OCI-LY3 (cell line): ENCODE measurements at regions not wholly inside any gene's neighbourhood (a gene's known extent, or its start where the extent isn't known, plus 50 kb on each side); places are given as distances from the start of the nearest gene placed in this dataset.

Source experiments
- H2AFZ ChIP-seq: fragments of 200-600, 300-600 bp; shearing (Covaris generic); 2 replicates; pipeline ENCODE4 v1.6.0; 2014; ENCODE audit warnings: antibody characterized with exemption, low read depth, low read length
- H3K27ac ChIP-seq: fragments of 200-600, 300-600 bp; sonication (generic); 2 replicates; pipeline ENCODE4 v1.5.1; 2014; ENCODE audit warnings: mild to moderate bottlenecking, low read length, moderate library complexity, mixed read lengths
- H3K27me3 ChIP-seq: fragments of 200-600, 300-600 bp; sonication (generic); 2 replicates; pipeline ENCODE4 v1.6.1; 2014; ENCODE audit warnings: low read depth, low read length, mixed read lengths
- H3K36me3 ChIP-seq: fragments of 200-600, 300-600 bp; sonication (generic); replicated peaks from 2 replicates; pipeline ENCODE3; 2014; ENCODE audit warnings: low read depth, low read length, mixed read lengths
- H3K4me1 ChIP-seq: fragments of 300-600, 200-600 bp; sonication (generic); 2 replicates; pipeline ENCODE4 v1.6.1; 2014; ENCODE audit warnings: low read length, mixed read lengths
- H3K4me2 ChIP-seq: fragments of 200-600, 300-600 bp; sonication (generic); 2 replicates; pipeline ENCODE4 v1.6.1; 2014; ENCODE audit warnings: low read length, mixed read lengths
- H3K4me3 ChIP-seq: fragments of 300-600, 200-600 bp; sonication (generic); 2 replicates; pipeline ENCODE4 v1.5.1; 2014; ENCODE audit warnings: antibody characterized with exemption, mild to moderate bottlenecking, low read length, moderate library complexity
- H3K79me2 ChIP-seq: fragments of 300-600, 200-600 bp; shearing (Covaris generic); 2 replicates; pipeline ENCODE4 v1.6.1; 2014; ENCODE audit warnings: mild to moderate bottlenecking, low read length, mixed read lengths
- H3K9ac ChIP-seq: fragments of 300-600, 200-600 bp; shearing (Covaris generic); 2 replicates; pipeline ENCODE4 v1.6.0; 2014; ENCODE audit warnings: mild to moderate bottlenecking, low read length, moderate library complexity
- H3K9me3 ChIP-seq: fragments of 200-600, 300-600 bp; shearing (Covaris generic); 2 replicates; pipeline ENCODE4 v1.6.1; 2014; ENCODE audit warnings: low read length, mixed read lengths; ENCODE audit not compliant: insufficient read depth
- H4K20me1 ChIP-seq: fragments of 200-600, 300-600 bp; sonication (generic); 2 replicates; pipeline ENCODE4 v1.6.1; 2016; ENCODE audit warnings: low read length, mixed read lengths; ENCODE audit not compliant: insufficient read depth
- EZH2phosphoT487 ChIP-seq: fragments of 200-600 bp; shearing (Covaris generic); IDR thresholded peaks from 2 replicates; pipeline ENCODE4 v1.6.1; 2018; ENCODE audit warnings: antibody characterized with exemption, mixed run types, low read depth
- TF ChIP-seq, protein P1 (sequence below): fragments of 200-600, 300-600 bp; sonication (generic); IDR thresholded peaks from 2 replicates; pipeline ENCODE4 v1.5.1; 2014; ENCODE audit warnings: antibody characterized with exemption, low read length, low read depth

DNA sequence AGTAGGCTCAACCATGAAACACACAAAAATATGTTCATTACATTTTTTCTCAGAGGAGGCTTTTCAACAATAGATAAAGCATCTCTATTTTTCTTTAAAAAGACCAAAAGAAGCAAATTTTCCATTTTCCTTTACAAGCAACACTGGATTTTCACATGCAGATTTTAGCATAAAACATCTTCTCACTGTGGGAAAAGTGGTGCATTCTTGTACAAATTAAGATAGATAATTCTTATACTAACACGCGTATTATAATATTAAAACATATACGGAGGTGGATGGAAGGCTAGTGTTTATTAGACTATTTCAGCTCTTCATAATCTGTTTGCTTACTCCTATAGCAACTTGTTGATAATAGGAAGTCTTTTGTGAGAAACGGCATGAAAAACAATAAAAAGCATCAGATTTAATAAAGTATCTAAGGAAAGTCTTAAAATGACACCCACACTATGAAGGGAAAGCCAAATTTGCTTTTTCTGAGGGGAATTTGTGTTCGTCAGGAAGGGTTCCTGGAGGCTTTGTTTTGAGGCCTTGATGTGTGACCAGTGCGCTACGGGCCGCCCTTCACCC, 529.6 kb downstream of the SOX2 start:
- TF ChIP-seq EZH2phosphoT487: no peak
- TF ChIP-seq, protein P1, sequence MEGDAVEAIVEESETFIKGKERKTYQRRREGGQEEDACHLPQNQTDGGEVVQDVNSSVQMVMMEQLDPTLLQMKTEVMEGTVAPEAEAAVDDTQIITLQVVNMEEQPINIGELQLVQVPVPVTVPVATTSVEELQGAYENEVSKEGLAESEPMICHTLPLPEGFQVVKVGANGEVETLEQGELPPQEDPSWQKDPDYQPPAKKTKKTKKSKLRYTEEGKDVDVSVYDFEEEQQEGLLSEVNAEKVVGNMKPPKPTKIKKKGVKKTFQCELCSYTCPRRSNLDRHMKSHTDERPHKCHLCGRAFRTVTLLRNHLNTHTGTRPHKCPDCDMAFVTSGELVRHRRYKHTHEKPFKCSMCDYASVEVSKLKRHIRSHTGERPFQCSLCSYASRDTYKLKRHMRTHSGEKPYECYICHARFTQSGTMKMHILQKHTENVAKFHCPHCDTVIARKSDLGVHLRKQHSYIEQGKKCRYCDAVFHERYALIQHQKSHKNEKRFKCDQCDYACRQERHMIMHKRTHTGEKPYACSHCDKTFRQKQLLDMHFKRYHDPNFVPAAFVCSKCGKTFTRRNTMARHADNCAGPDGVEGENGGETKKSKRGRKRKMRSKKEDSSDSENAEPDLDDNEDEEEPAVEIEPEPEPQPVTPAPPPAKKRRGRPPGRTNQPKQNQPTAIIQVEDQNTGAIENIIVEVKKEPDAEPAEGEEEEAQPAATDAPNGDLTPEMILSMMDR: no peak
- no peaks in the 10 kb centered on the region for H3K9me3 ChIP-seq
- no peaks in the 10 kb centered on the region for H3K27me3 ChIP-seq
- H3K4me2 ChIP-seq: no peak overlapping the region
- H2AFZ ChIP-seq: no peak overlapping the region
- no peaks in the 10 kb centered on the region for H3K36me3 ChIP-seq
- no peak overlapping the region for H3K9ac ChIP-seq
- H3K27ac ChIP-seq: no peak overlapping the region
- H3K4me3 ChIP-seq: no peak overlapping the region
- H3K4me1 ChIP-seq: peaks cover 7% of the 10 kb centered on the region
- no peaks in the 10 kb centered on the region for H4K20me1 ChIP-seq
- no peaks in the 10 kb centered on the region for H3K79me2 ChIP-seq

DNA sequence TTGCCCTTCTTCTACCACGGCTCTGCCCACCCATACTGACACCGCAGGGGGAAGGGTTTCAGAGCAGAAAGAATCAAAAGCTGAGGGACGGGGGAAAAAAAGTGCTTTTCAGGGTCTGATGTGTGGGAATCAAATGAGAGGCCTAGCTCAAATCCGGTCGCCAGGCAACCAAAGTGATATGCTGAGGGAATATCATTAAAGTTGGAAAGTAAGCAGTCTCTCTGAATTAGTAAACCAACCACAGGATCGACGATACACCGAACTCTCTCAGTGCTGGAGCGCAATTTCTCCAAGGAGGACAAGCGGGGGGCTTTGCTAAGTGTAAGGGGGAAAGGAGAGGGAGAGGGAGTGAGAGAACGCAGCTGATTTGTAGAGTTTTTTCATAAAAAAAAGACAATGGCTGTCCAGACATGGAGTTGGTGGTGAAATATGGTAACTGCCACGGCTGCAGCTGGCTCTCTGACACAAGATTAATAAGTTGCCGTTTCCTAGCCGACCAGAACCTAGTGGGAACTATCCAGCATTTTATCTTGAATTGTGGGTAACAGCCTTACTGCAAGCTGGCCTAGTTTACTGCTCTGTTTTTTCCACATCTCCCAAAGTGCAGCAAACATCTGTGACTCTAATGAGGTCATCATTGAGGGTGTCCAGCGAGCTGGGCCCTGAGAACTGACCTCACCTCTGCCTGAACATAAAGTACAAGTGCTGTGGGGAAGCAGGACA, 530.2 kb downstream of the SOX2 start:
- Histone ChIP-seq H3K9me3 (no peaks in the 10 kb centered on the region), H3K9ac (no peak overlapping the region), H3K27me3 (no peaks in the 10 kb centered on the region), H3K79me2 (no peaks in the 10 kb centered on the region), H3K4me3 (no peak overlapping the region), H4K20me1 (no peaks in the 10 kb centered on the region), H2AFZ (no peak overlapping the region), H3K27ac (no peak overlapping the region), H3K36me3 (no peaks in the 10 kb centered on the region), H3K4me1 (peaks cover 9% of the 10 kb centered on the region), H3K4me2 (no peak overlapping the region)
- TF ChIP-seq, protein P1: no peak
- no peak for TF ChIP-seq EZH2phosphoT487

DNA sequence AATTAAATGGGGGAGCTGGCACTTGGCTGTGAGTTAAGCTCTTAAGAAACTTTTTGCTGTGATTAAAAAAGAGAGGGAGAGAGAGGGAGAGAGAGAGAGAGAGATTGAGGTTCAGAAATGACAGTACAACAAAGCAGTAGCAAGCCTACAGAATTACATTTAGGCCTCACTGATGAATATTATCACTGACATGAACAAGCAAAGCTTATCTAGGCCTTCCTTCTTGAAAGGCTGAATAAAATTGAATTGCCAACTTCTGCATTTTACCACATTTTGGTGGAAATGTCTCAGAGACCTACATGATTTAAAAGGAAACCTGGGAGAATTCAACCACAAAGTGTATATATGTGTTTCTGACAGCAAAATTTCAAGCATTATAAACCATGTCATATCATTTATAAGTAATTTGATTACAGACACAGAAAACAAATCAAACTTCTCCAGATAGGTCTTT, 530.8 kb downstream of the SOX2 start:
- H2AFZ ChIP-seq: no peak overlapping the region
- H3K27ac ChIP-seq: no peak overlapping the region
- H4K20me1 ChIP-seq: no peaks in the 10 kb centered on the region
- no peak for TF ChIP-seq EZH2phosphoT487
- TF ChIP-seq, protein P1: no peak
- H3K9ac ChIP-seq: no peak overlapping the region
- no peaks in the 10 kb centered on the region for H3K79me2 ChIP-seq
- H3K4me3 ChIP-seq: no peak overlapping the region
- no peak overlapping the region for H3K4me2 ChIP-seq
- H3K9me3 ChIP-seq: no peaks in the 10 kb centered on the region
- H3K27me3 ChIP-seq: no peaks in the 10 kb centered on the region
- peaks cover 8% of the 10 kb centered on the region for H3K4me1 ChIP-seq
- H3K36me3 ChIP-seq: no peaks in the 10 kb centered on the region

DNA sequence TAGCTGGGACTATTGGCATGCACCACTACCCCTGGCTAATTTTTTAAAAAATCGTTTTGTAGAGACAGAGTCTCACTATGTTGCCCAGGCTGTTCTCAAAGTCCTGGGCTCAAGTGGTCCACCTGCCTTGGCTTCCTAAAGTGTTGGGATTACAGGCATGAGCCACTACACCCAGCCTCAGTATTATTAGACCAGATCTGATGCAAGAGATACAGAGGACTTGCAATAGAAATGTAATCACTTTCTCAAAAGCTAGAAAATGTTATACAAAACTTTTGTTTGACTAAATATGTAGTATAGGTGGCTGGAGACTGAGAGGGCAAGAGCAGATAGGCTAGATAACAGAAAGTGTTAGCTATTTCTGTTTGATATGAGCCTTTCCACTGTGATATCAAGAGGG, 531.9 kb downstream of the SOX2 start:
- Histone ChIP-seq H3K4me3 (no peak overlapping the region), H3K9me3 (no peaks in the 10 kb centered on the region), H3K4me2 (no peak overlapping the region), H3K36me3 (no peaks in the 10 kb centered on the region), H3K27me3 (no peaks in the 10 kb centered on the region), H3K79me2 (no peaks in the 10 kb centered on the region), H2AFZ (no peak overlapping the region), H3K9ac (no peak overlapping the region), H3K27ac (no peak overlapping the region), H3K4me1 (peaks cover 6% of the 10 kb centered on the region), H4K20me1 (no peaks in the 10 kb centered on the region)
- TF ChIP-seq EZH2phosphoT487: no peak
